ENCODE measurements at regions not wholly inside any gene's neighbourhood (a gene's known extent, or its start where the extent isn't known, plus 50 kb on each side); places are given as distances from the start of the nearest gene placed in this dataset.

DNA sequence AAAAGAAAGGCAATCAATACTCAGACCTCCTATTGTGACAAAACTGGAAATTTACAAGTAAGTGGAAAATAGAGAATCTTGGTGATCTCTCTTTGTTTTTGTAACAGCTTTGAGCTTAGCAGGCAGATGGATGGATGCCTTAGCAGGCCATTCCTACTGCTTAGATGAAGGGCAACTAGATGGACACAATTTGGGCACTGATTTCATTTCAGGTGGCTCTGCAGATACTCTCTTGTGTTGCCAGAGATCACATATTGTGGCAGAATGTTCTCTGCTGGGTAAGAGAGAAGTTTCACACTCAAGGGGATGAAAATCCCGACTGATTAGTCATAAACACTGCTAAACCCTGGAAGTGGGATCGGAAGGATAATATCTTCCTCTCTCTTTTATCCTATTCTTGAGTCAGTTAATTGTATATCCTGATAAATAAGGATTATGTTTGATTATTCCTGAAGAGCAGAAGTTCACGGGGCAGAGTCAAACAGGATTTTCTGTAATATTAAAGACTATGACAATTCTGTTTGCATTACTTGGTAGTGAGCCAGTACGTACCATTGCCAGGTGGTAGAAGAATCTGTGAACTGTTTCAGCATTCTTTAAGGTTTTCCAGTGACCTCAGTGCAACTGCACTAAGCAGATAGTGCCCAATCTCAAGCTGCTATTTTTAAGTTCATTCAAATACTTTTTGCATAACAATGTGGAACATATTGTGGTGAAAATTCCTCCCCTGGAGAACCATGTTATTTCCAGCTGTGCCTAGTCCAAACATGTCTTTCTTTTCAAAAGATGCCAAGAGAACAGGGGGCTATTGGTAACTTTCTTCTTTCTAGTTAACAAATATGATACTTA is 974.3 kb downstream of the FSTL5 start:
- Histone ChIP-seq H4K5ac (ENCODE audit: low read length) (no peak overlapping the region), H3K4ac (ENCODE audit: low read depth, low read length) (no peak overlapping the region), H3K36me3 (ENCODE audit: control insufficient read depth, insufficient read depth, low read length) (no peaks in the 10 kb centered on the region), H2BK120ac (ENCODE audit: low read depth, low read length) (no peak overlapping the region), H2BK15ac (replicated peaks; ENCODE audit: low read depth) (no peak overlapping the region), H3K27ac (ENCODE audit: low read depth, low read length) (no peak overlapping the region), H3K18ac (ENCODE audit: low read length) (no peak overlapping the region), H3K79me2 (ENCODE audit: control insufficient read depth, insufficient read depth, low read length) (no peaks in the 10 kb centered on the region), H3K4me3 (ENCODE audit: low read length) (no peak overlapping the region), H3K4me1 (ENCODE audit: control insufficient read depth, low read depth, low read length) (no peaks in the 10 kb centered on the region), H2AK5ac (ENCODE audit: low read length) (no peak overlapping the region), H3K79me1 (ENCODE audit: low read length) (no peaks in the 10 kb centered on the region), H3K9ac (ENCODE audit: low read length) (no peak overlapping the region), H3K27me3 (ENCODE audit: insufficient read depth, low read length, poor library complexity) (no peaks in the 10 kb centered on the region), H3K4me2 (ENCODE audit: low read length) (no peak overlapping the region), H3K56ac (ENCODE audit: low read length) (no peak overlapping the region), H3K23ac (ENCODE audit: low read length) (no peak overlapping the region), H2BK5ac (ENCODE audit: low read length) (no peak overlapping the region), H4K8ac (ENCODE audit: low read depth, low read length) (no peak overlapping the region)
- no CpG with 5 or more reads among the region's 4 CpGs for WGBS (ENCODE audit: extremely low coverage, insufficient coverage, low lambda C conversion rate)
- peak; percentile 36 for DNase-seq

DNA sequence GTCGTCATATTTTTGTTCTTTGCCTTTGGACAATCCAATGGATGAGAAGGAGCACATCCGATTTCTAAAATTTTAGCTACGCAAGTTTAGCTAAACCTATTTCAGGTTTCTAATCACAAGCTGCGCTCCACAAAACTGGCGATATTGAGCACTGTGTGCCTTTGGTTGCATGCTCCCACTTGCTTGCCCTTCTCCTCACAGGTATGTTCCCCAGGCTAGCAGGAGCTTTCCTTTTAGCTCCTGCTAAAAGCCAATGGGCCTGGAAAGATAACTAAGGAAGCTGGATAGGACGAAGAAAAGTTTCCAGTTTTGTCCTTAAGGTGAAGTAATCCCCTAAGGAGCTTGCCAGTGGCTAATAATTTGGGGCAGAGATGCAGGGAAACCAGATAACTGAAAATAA is 975.2 kb downstream of the FSTL5 start:
- Histone ChIP-seq H3K23ac (ENCODE audit: low read length) (no peak overlapping the region), H3K27me3 (ENCODE audit: insufficient read depth, low read length, poor library complexity) (no peaks in the 10 kb centered on the region)

DNA sequence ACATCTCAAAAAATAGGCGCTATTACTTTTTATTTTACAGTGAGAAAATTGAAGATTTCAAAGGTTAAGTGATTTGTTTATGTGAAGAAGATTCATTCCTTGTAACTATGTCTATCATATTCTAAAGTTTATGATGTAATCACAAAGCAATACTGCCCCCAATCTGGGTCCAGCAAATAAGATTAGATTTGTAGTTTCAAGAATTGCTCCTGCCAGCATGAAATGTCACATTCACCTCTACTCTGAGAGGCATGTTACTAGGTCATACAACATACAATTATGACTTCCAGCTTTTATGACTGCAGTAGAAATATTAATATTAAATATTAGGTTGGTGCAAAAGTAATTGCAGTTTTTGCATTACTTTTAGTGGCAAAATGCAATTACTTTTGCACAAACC is 976.2 kb downstream of the FSTL5 start:
- H3K79me2 ChIP-seq (ENCODE audit: control insufficient read depth, insufficient read depth, low read length): no peaks in the 10 kb centered on the region
- no peak overlapping the region for H3K4ac ChIP-seq (ENCODE audit: low read depth, low read length)
- H3K27me3 ChIP-seq (ENCODE audit: insufficient read depth, low read length, poor library complexity): no peaks in the 10 kb centered on the region
- no peak for DNase-seq
- no peak overlapping the region for H3K4me2 ChIP-seq (ENCODE audit: low read length)
- no peak overlapping the region for H3K4me3 ChIP-seq (ENCODE audit: low read length)
- H3K4me1 ChIP-seq (ENCODE audit: control insufficient read depth, low read depth, low read length): no peaks in the 10 kb centered on the region
- H3K27ac ChIP-seq (ENCODE audit: low read depth, low read length): no peak overlapping the region
- no peaks in the 10 kb centered on the region for H3K79me1 ChIP-seq (ENCODE audit: low read length)
- H4K8ac ChIP-seq (ENCODE audit: low read depth, low read length): no peak overlapping the region
- H2BK15ac ChIP-seq (replicated peaks; ENCODE audit: low read depth): no peak overlapping the region
- H3K18ac ChIP-seq (ENCODE audit: low read length): no peak overlapping the region
- no peaks in the 10 kb centered on the region for H3K36me3 ChIP-seq (ENCODE audit: control insufficient read depth, insufficient read depth, low read length)
- H3K56ac ChIP-seq (ENCODE audit: low read length): no peak overlapping the region
- no peak overlapping the region for H2BK120ac ChIP-seq (ENCODE audit: low read depth, low read length)
- no CpG with 5 or more reads among the region's 1 CpG for WGBS (ENCODE audit: extremely low coverage, insufficient coverage, low lambda C conversion rate)
- H3K23ac ChIP-seq (ENCODE audit: low read length): no peak overlapping the region
- H3K9ac ChIP-seq (ENCODE audit: low read length): no peak overlapping the region
- H2AK5ac ChIP-seq (ENCODE audit: low read length): no peak overlapping the region
- no peak overlapping the region for H4K5ac ChIP-seq (ENCODE audit: low read length)
- no peak overlapping the region for H2BK5ac ChIP-seq (ENCODE audit: low read length)

More for the DNA sequence above, 975.2 kb downstream of the FSTL5 start:
- no CpG with 5 or more reads among the region's 6 CpGs for WGBS (ENCODE audit: extremely low coverage, insufficient coverage, low lambda C conversion rate)
- H2AK5ac ChIP-seq (ENCODE audit: low read length): no peak overlapping the region
- no peak overlapping the region for H2BK5ac ChIP-seq (ENCODE audit: low read length)
- no peaks in the 10 kb centered on the region for H3K36me3 ChIP-seq (ENCODE audit: control insufficient read depth, insufficient read depth, low read length)
- no peak overlapping the region for H3K9ac ChIP-seq (ENCODE audit: low read length)
- no peak overlapping the region for H2BK120ac ChIP-seq (ENCODE audit: low read depth, low read length)
- H3K79me2 ChIP-seq (ENCODE audit: control insufficient read depth, insufficient read depth, low read length): no peaks in the 10 kb centered on the region
- no peak overlapping the region for H4K5ac ChIP-seq (ENCODE audit: low read length)
- H3K27ac ChIP-seq (ENCODE audit: low read depth, low read length): no peak overlapping the region
- no peaks in the 10 kb centered on the region for H3K4me1 ChIP-seq (ENCODE audit: control insufficient read depth, low read depth, low read length)
- no peak overlapping the region for H2BK15ac ChIP-seq (replicated peaks; ENCODE audit: low read depth)
- H3K56ac ChIP-seq (ENCODE audit: low read length): no peak overlapping the region
- no peak overlapping the region for H3K4ac ChIP-seq (ENCODE audit: low read depth, low read length)
- H3K4me2 ChIP-seq (ENCODE audit: low read length): no peak overlapping the region
- no peak overlapping the region for H3K4me3 ChIP-seq (ENCODE audit: low read length)
- no peak overlapping the region for H3K18ac ChIP-seq (ENCODE audit: low read length)
- no peaks in the 10 kb centered on the region for H3K79me1 ChIP-seq (ENCODE audit: low read length)
- DNase-seq: no peak
- no peak overlapping the region for H4K8ac ChIP-seq (ENCODE audit: low read depth, low read length)

GRCh38 chr4:161186750-161187149 is 977.0 kb downstream of the FSTL5 start:
- Histone ChIP-seq H3K4me2 (ENCODE audit: low read length) (no peak overlapping the region), H3K4ac (ENCODE audit: low read depth, low read length) (no peak overlapping the region), H3K27me3 (ENCODE audit: insufficient read depth, low read length, poor library complexity) (no peaks in the 10 kb centered on the region), H3K23ac (ENCODE audit: low read length) (no peak overlapping the region), H4K5ac (ENCODE audit: low read length) (no peak overlapping the region), H3K4me1 (ENCODE audit: control insufficient read depth, low read depth, low read length) (no peaks in the 10 kb centered on the region), H3K27ac (ENCODE audit: low read depth, low read length) (no peak overlapping the region), H3K18ac (ENCODE audit: low read length) (no peak overlapping the region), H3K36me3 (ENCODE audit: control insufficient read depth, insufficient read depth, low read length) (no peaks in the 10 kb centered on the region), H2BK15ac (replicated peaks; ENCODE audit: low read depth) (no peak overlapping the region), H3K56ac (ENCODE audit: low read length) (no peak overlapping the region), H2AK5ac (ENCODE audit: low read length) (no peak overlapping the region), H3K79me1 (ENCODE audit: low read length) (no peaks in the 10 kb centered on the region), H3K79me2 (ENCODE audit: control insufficient read depth, insufficient read depth, low read length) (no peaks in the 10 kb centered on the region), H2BK120ac (ENCODE audit: low read depth, low read length) (no peak overlapping the region), H3K9ac (ENCODE audit: low read length) (no peak overlapping the region), H3K4me3 (ENCODE audit: low read length) (no peak overlapping the region), H4K8ac (ENCODE audit: low read depth, low read length) (no peak overlapping the region), H2BK5ac (ENCODE audit: low read length) (no peak overlapping the region)
- no peak for DNase-seq
- WGBS (ENCODE audit: extremely low coverage, insufficient coverage, low lambda C conversion rate): no CpG with 5 or more reads among the region's 2 CpGs

DNA sequence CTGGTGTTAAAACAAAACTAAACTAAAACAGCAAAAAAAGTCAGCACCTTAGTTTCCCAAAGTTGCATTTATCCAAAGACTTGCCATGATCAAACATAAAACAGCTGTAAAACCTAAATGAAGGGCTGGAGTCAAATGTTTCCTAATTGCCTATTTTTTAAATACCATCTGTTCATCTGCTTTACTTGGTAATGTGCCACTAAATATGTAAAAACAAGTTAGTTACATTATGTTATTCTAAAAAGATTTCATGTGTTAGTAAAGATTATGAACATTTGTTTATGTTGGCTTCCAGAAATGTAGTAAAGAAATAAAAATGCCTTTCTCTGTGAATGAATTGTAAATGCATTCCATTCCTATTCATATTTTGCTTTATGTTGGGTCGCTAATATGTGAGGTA is 977.8 kb downstream of the FSTL5 start:
- Histone ChIP-seq H3K4me2 (ENCODE audit: low read length) (no peak overlapping the region), H2BK120ac (ENCODE audit: low read depth, low read length) (no peak overlapping the region), H4K5ac (ENCODE audit: low read length) (no peak overlapping the region), H2BK5ac (ENCODE audit: low read length) (no peak overlapping the region), H3K79me2 (ENCODE audit: control insufficient read depth, insufficient read depth, low read length) (no peaks in the 10 kb centered on the region), H3K36me3 (ENCODE audit: control insufficient read depth, insufficient read depth, low read length) (no peaks in the 10 kb centered on the region), H3K9ac (ENCODE audit: low read length) (no peak overlapping the region), H3K18ac (ENCODE audit: low read length) (no peak overlapping the region), H3K27ac (ENCODE audit: low read depth, low read length) (no peak overlapping the region), H2AK5ac (ENCODE audit: low read length) (no peak overlapping the region), H3K4me1 (ENCODE audit: control insufficient read depth, low read depth, low read length) (no peaks in the 10 kb centered on the region), H3K4ac (ENCODE audit: low read depth, low read length) (no peak overlapping the region), H3K23ac (ENCODE audit: low read length) (no peak overlapping the region), H3K4me3 (ENCODE audit: low read length) (no peak overlapping the region), H2BK15ac (replicated peaks; ENCODE audit: low read depth) (no peak overlapping the region), H3K56ac (ENCODE audit: low read length) (no peak overlapping the region), H3K79me1 (ENCODE audit: low read length) (no peaks in the 10 kb centered on the region), H4K8ac (ENCODE audit: low read depth, low read length) (no peak overlapping the region), H3K27me3 (ENCODE audit: insufficient read depth, low read length, poor library complexity) (no peaks in the 10 kb centered on the region)
- 100% methylated on average over 1 of the region's 1 CpG for WGBS (ENCODE audit: extremely low coverage, insufficient coverage, low lambda C conversion rate)
- no peak for DNase-seq

- no peak overlapping the region for H4K5ac ChIP-seq (ENCODE audit: low read length)
- H3K27ac ChIP-seq (ENCODE audit: low read depth, low read length): no peak overlapping the region
- no peak overlapping the region for H3K9ac ChIP-seq (ENCODE audit: low read length)
- H3K23ac ChIP-seq (ENCODE audit: low read length): no peak overlapping the region
- H3K27me3 ChIP-seq (ENCODE audit: insufficient read depth, low read length, poor library complexity): no peaks in the 10 kb centered on the region
- no peak overlapping the region for H2BK120ac ChIP-seq (ENCODE audit: low read depth, low read length)
- H2BK15ac ChIP-seq (replicated peaks; ENCODE audit: low read depth): no peak overlapping the region
- H3K4ac ChIP-seq (ENCODE audit: low read depth, low read length): no peak overlapping the region
- no peaks in the 10 kb centered on the region for H3K4me1 ChIP-seq (ENCODE audit: control insufficient read depth, low read depth, low read length)
- no peak overlapping the region for H3K18ac ChIP-seq (ENCODE audit: low read length)
- no CpG with 5 or more reads among the region's 3 CpGs for WGBS (ENCODE audit: extremely low coverage, insufficient coverage, low lambda C conversion rate)
- H3K36me3 ChIP-seq (ENCODE audit: control insufficient read depth, insufficient read depth, low read length): no peaks in the 10 kb centered on the region
- no peaks in the 10 kb centered on the region for H3K79me2 ChIP-seq (ENCODE audit: control insufficient read depth, insufficient read depth, low read length)
- DNase-seq: no peak
- no peak overlapping the region for H2BK5ac ChIP-seq (ENCODE audit: low read length)
- H2AK5ac ChIP-seq (ENCODE audit: low read length): no peak overlapping the region
- H4K8ac ChIP-seq (ENCODE audit: low read depth, low read length): no peak overlapping the region
- H3K4me3 ChIP-seq (ENCODE audit: low read length): no peak overlapping the region
- H3K4me2 ChIP-seq (ENCODE audit: low read length): no peak overlapping the region
- H3K56ac ChIP-seq (ENCODE audit: low read length): no peak overlapping the region
- no peaks in the 10 kb centered on the region for H3K79me1 ChIP-seq (ENCODE audit: low read length)
Measured at GRCh38 chr4:161183729-161184128, 980.1 kb downstream of the FSTL5 start.

Data from mesendoderm (in vitro differentiated cells).